ENCODE measurements at regions not wholly inside any gene's neighbourhood (a gene's known extent, or its start where the extent isn't known, plus 50 kb on each side); places are given as distances from the start of the nearest gene placed in this dataset.

DNA sequence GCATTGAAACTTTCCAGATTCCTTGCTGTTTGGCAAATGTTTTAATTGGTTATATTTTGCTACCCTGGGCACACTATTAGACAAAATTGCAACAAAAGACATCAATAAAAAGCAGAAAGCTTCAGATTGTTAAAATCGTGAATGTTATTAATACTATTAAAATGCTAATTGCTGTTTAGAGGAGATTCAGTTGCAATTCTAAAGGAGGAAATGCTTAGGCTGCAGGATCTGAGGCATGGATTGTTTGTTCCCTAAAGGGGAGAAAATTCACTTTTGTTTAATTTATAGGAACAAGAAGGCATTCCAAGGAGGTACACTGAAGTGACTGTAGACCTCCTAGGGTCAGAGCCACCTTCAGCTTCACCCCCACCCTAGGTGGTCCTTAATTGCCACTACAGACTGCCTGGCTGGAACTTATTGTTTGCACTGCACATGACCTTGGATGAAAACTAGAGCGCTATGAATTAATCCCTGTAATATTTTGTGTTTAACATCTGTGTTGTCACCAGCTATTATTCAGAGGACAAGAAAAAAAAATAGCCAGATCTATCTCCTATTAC is 1266.9 kb upstream of the ADGRL2 start:
- Histone ChIP-seq H3K27me3 (ENCODE audit: control insufficient read depth, insufficient read depth, low read length) (no peaks in the 10 kb centered on the region), H3K27ac (ENCODE audit: low read depth in 2 of 2, low read length in 2 of 2) (no peak overlapping the region), H3K9ac (ENCODE audit: low read length in 3 of 3) (no peak overlapping the region), H3K4me1 (ENCODE audit: control insufficient read depth in 2 of 3, insufficient read depth in 2 of 3, low read depth in 1 of 3, low read length in 3 of 3) (peaks cover 0 to 11% (median 0%) of the 10 kb centered on the region in 3 donors), H3K36me3 (ENCODE audit: control insufficient read depth in 2 of 3, insufficient read depth in 3 of 3, low read length in 3 of 3) (no peaks in the 10 kb centered on the region), H3K9me3 (ENCODE audit: control insufficient read depth in 2 of 3, insufficient read depth in 1 of 3, low read length in 3 of 3) (no peaks in the 10 kb centered on the region), H3K4me3 (ENCODE audit: low read length in 3 of 3) (peak overlapping the region in 2 of 3 donors; percentile 9 to 28)
- peak in 3 of 5 donors; percentile 8 to 26 (median 13) for DNase-seq
- FAIRE-seq = no peak
- intact Hi-C loops (cut with DNase I) = no loop called here
- TF ChIP-seq CTCF (IDR thresholded peaks at IDR 0.05; ENCODE audit: borderline replicate concordance, extremely low read depth, insufficient read depth) = no peak

- intact Hi-C loops (cut with DNase I) = no loop called here
- peaks cover 0 to 11% (median 0%) of the 10 kb centered on the region in 3 donors for H3K4me1 ChIP-seq (ENCODE audit: control insufficient read depth in 2 of 3, insufficient read depth in 2 of 3, low read depth in 1 of 3, low read length in 3 of 3)
- no peaks in the 10 kb centered on the region for H3K27me3 ChIP-seq (ENCODE audit: control insufficient read depth, insufficient read depth, low read length)
- H3K9ac ChIP-seq (ENCODE audit: low read length in 3 of 3) = no peak overlapping the region
- DNase-seq (peak in 2 of 5 donors; percentile 26 to 38), FAIRE-seq (no peak)
- TF ChIP-seq CTCF (IDR thresholded peaks at IDR 0.05; ENCODE audit: borderline replicate concordance, extremely low read depth, insufficient read depth) = no peak
- H3K27ac ChIP-seq (ENCODE audit: low read depth in 2 of 2, low read length in 2 of 2) = no peak overlapping the region
- no peaks in the 10 kb centered on the region for H3K9me3 ChIP-seq (ENCODE audit: control insufficient read depth in 2 of 3, insufficient read depth in 1 of 3, low read length in 3 of 3)
- no peak overlapping the region for H3K4me3 ChIP-seq (ENCODE audit: low read length in 3 of 3)
- no peaks in the 10 kb centered on the region for H3K36me3 ChIP-seq (ENCODE audit: control insufficient read depth in 2 of 3, insufficient read depth in 3 of 3, low read length in 3 of 3)
These were observed 1267.6 kb upstream of the ADGRL2 start for GRCh38 chr1:80533093-80533492.

DNA sequence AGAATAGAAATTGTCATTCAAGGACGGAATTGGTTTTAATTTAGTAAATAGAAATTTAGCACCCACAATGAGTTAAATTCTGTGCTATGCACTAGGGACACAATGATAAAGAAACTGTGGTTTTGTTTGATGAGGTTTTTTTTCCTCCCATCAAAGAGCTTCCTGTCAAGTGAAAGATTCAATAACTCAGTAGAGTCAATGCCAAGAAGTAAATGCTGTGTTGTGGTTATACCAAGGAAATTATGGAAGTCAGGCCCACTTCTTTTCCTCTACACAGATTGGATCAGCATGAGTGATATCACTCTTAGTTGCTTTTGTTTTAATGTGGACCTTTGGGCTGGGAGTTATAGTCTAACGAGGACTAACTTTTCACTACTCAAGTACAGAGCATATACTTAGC is 1269.6 kb upstream of the ADGRL2 start:
- Histone ChIP-seq H3K9ac (ENCODE audit: low read length in 3 of 3) (no peak overlapping the region), H3K27ac (ENCODE audit: low read depth in 2 of 2, low read length in 2 of 2) (no peak overlapping the region), H3K9me3 (ENCODE audit: control insufficient read depth in 2 of 3, insufficient read depth in 1 of 3, low read length in 3 of 3) (no peaks in the 10 kb centered on the region), H3K4me3 (ENCODE audit: low read length in 3 of 3) (no peak overlapping the region), H3K36me3 (ENCODE audit: control insufficient read depth in 2 of 3, insufficient read depth in 3 of 3, low read length in 3 of 3) (no peaks in the 10 kb centered on the region), H3K27me3 (ENCODE audit: control insufficient read depth, insufficient read depth, low read length) (no peaks in the 10 kb centered on the region), H3K4me1 (ENCODE audit: control insufficient read depth in 2 of 3, insufficient read depth in 2 of 3, low read depth in 1 of 3, low read length in 3 of 3) (peaks cover 0 to 11% (median 0%) of the 10 kb centered on the region in 3 donors)
- DNase-seq (no peak), FAIRE-seq (no peak)
- intact Hi-C loops (cut with DNase I) = no loop called here
- TF ChIP-seq CTCF (IDR thresholded peaks at IDR 0.05; ENCODE audit: borderline replicate concordance, extremely low read depth, insufficient read depth) = no peak

DNA sequence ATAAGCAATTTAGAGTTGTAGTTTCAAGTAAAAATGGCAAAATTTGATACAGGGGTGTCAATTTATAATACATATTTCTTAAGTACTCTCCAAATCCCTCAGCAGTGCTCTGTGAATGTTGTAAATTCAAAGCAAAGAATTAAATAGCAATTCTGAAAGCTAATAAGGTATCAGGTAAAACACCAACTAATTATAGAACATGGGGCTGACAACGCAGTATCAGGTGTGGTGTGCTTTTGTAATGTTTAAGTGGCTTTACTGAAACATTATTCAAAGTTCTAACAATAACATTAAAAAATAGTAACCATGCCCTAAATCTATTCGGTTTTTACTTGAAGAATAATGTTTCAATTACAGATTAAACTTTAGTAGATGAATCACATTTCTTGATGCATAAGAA is 1271.2 kb upstream of the ADGRL2 start:
- no peak overlapping the region for H3K9ac ChIP-seq (ENCODE audit: low read length in 3 of 3)
- no peak for TF ChIP-seq CTCF (IDR thresholded peaks at IDR 0.05; ENCODE audit: borderline replicate concordance, extremely low read depth, insufficient read depth)
- H3K4me1 ChIP-seq (ENCODE audit: control insufficient read depth in 2 of 3, insufficient read depth in 2 of 3, low read depth in 1 of 3, low read length in 3 of 3) = peaks cover 0 to 11% (median 0%) of the 10 kb centered on the region in 3 donors
- H3K36me3 ChIP-seq (ENCODE audit: control insufficient read depth in 2 of 3, insufficient read depth in 3 of 3, low read length in 3 of 3) = no peaks in the 10 kb centered on the region
- no peak overlapping the region for H3K27ac ChIP-seq (ENCODE audit: low read depth in 2 of 2, low read length in 2 of 2)
- no peak for FAIRE-seq
- no peaks in the 10 kb centered on the region for H3K27me3 ChIP-seq (ENCODE audit: control insufficient read depth, insufficient read depth, low read length)
- intact Hi-C loops (cut with DNase I) = no loop called here
- DNase-seq = no peak
- no peaks in the 10 kb centered on the region for H3K9me3 ChIP-seq (ENCODE audit: control insufficient read depth in 2 of 3, insufficient read depth in 1 of 3, low read length in 3 of 3)
- H3K4me3 ChIP-seq (ENCODE audit: low read length in 3 of 3) = no peak overlapping the region

All from kidney (tissue), 13 donors.